Activated naive CD8-positive, alpha-beta T cell treated with anti-CD3 and anti-CD28 coated beads, Interleukin-2, amount 50 U/mL, for 16 hours (primary cell): ENCODE measurements at regions not wholly inside any gene's neighbourhood (a gene's known extent, or its start where the extent isn't known, plus 50 kb on each side); places are given as distances from the start of the nearest gene placed in this dataset.

ENCODE experiments used
- DNase-seq: peaks from one replicate; pipeline ENCODE4 v3.0.0-alpha.2; 2020; ENCODE audit warnings: low read depth, low spot score

DNA sequence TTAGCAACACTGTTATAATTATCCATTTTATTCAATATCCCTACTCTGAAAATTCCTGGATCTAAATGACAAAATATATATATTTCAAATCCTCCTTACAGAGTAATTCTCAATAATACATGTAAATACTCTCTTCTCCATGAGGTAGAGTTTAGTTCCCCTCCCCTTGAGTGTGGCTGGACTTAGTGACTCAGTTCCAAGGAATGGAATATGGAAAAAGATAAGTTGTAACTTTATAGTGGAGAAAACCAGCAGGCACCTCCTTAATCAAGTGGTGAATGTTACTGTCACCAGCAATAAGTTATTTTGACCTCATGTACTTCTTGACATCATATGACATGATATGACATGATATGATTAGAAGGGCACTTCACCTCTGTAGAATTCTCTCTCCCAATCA is 302.0 kb downstream of the RAB28 start:
- DNase-seq = no peak

GRCh38 chr4:13181681-13182080 is 302.5 kb downstream of the RAB28 start:
- DNase-seq = no peak

DNA sequence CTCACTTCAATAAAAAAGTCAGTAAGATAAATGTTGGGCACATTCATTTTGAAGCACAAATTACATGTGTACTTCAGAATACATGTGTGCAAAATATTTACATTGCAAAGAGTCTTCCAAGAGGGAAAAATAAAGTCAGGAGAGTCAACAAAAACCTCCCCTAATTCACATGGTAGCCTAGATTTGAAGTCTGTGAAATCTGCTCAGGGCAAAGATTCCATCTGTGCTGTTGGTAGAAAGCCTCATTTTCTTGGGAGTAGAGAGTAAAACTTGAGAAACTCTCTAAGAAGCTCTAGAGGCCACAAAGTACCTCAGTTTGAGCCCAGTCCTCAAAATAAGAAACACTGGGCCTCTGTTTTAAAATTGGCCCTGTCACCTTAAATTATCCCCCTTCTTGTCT is 303.4 kb downstream of the RAB28 start:
- DNase-seq = no peak

DNA sequence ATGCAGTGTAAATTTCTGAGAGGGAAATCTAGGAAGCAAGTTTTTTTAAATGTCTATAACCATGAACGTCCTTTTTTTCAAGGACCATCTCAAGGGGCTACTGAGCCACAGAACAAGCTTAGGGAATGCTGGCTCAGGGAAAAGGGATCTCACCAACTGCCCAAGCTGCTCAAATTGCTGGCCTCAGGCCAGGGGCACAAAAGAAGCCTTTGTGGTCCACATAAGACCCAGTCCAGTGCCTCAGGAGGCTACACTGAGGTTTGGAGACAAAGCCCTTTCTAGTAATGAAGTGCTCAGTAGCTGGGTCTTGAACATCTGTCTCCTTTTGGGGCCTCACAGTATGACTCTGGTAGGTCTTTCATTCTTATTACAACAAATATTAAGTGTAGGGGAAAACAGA is 305.5 kb downstream of the RAB28 start:
- no peak for DNase-seq

GRCh38 chr4:13176741-13177142 is 307.4 kb downstream of the RAB28 start:
- no peak for DNase-seq

DNA sequence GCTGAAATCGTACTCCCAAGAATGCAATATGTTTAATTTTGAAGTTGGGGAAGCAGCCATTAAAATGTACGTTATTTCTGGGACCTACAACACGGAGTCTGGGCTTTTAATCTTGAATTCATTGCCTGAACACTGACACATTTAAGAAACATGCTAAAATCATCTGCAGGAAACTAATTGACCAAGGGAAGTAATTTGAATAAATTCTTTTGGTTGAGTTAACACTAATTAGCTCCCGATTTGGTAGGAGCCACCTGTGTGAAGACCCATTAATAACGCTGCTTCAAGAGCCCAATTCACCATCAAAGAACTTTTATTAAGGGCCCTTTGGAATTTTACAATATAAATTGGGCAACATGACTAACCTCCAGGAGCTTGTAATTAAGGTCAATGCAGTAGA is 309.2 kb downstream of the RAB28 start:
- no peak for DNase-seq

DNA sequence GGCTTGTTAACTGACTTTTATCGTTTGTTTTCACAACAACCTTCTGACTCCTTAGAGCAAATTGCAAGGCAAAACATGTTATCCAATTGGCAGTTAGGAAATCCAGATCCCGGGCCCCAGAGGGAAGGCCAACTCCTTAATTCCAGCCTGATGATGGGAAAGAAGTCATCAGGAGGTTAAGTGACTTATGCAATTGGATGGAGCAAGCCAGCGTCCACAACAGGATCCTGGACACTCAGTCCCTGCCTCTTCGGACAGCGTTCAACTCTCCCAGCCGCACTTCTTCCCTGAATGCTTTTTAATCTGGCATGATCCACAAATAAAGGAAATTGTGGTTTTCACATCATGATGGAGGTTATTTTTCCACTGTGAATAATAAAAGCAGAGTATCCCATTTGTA is 310.1 kb downstream of the RAB28 start:
- DNase-seq = no peak

DNA sequence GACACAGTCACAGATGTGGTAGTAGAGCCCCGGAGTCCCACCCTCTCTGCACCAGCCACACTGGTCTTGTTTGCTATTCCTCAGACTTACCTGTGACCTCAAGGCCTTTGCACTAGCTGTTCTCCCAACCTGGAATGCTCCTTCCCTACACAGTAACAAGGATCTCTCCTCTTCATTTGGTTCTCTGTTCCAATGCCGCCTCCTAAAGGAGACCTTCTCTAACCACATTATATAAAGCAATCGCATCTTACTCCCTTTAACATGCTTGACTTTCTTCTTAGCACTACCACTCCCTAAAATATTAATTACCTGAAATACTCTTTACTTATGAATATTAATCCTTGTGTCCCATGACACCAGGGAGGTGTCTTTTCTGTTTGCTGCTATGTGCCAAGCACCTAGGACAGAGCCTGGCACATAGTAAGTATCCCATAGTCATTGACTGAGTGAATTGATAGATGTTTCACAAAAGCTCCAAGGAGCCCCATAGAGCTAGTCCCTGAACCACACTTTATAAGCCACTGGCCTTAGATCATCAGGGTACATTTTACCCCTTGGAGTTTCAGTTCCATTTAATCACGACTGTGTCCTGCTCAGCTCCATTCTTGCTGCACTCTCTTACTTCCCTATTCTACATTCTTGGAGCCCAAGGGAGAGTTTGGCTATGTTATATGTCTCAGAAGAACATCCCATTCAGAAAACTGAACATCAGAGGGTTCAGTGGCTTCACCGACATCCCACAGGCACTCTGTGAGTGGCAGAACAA is 312.7 kb downstream of the RAB28 start:
- DNase-seq = no peak

- DNase-seq = no peak
Observed at GRCh38 chr4:13169731-13170525, 314.2 kb downstream of the RAB28 start.

DNA sequence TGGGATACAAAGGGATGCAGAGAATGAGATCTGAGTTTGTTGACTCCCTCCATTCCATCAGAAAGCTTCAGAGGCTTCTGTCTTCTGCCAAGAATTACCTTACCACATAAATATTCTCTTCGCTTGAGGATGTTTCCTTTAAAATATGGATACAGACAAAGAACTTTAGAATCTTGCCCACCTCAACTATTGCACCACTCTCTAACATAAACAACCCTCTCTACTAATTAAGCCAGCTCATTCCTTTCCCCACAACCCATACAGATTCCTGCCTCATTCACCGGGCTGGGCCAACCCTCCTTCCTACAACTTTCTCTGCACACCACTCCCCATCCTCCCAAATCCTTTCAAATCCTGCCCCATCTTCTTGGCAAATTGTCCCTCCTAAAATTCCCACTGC is 315.8 kb downstream of the RAB28 start:
- no peak for DNase-seq

GRCh38 chr4:13166214-13166613 is 317.9 kb downstream of the RAB28 start:
- DNase-seq = no peak

DNA sequence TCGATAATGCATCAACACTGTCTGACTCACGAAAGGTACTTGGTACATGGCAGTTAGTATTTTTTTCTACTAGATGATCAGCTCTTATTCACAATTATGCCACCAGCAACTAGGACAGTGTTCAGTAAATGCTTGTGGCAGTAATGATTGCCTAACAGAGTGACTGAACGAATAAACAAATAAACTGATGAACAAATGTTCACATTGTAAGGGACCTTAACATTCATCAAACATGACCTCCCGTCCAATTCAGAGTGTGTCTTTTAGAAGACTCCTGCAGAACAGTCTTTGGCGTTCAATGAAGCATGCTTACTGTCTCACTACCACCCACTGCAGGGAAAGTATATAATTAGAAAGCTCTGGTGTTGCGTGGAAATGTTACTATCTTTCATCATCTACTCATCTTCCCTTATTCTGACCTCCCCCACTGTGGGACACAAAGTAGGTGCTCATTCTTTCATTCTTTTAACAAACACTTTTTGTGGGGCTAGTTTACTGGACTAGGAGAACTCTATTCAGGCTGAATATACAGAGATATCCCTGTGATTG is 319.3 kb downstream of the RAB28 start:
- DNase-seq = no peak

DNA sequence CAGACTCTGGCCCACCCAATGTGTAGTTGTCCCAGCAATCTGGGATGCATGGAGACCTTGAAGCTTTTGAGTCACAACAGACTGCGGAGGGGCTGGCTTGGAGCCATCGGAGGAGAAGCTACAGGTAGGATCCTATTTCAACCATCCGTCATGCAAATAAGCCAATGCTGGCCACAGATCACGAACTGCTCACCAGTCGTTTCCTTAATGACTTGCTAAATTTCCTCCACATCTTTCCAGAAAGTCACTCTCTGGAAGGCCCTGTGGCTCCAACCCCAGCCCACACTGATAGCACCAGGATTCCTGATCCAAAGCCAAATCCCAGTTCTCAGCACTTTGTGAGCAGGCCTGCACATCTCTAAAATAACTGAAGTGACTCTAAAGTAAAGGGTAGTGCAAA is 321.3 kb downstream of the RAB28 start:
- DNase-seq = no peak

GRCh38 chr4:13160920-13161319 is 323.2 kb downstream of the RAB28 start:
- DNase-seq = no peak

GRCh38 chr4:13159041-13159620 is 325.0 kb downstream of the RAB28 start:
- no peak for DNase-seq

- no peak for DNase-seq
Observed at GRCh38 chr4:13151194-13151593, 332.9 kb downstream of the RAB28 start.

- DNase-seq = no peak
Observed at GRCh38 chr4:13143222-13144070, 340.7 kb downstream of the RAB28 start.

- no peak for DNase-seq
Observed at GRCh38 chr4:13142726-13143125, 341.4 kb downstream of the RAB28 start.

DNA sequence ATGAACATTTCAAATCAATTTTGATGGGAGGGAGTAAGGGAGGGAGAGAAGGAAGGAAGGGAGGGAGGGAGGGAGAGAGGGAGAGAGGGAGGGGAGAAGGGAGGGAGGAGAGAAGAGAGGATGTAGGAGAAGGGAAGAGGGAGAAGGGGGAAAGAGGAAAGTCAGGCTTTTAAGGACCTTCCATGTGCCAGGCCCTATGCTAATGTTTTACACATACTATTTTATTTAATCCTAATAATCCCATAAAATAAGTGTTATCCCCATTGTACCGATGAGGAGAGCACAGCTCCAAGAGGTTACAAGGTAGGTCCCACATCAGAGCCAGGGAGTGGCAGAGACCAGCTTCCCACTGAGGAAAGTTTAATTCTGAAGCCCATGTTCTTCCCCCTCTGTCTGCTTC is 341.9 kb downstream of the RAB28 start:
- no peak for DNase-seq

DNA sequence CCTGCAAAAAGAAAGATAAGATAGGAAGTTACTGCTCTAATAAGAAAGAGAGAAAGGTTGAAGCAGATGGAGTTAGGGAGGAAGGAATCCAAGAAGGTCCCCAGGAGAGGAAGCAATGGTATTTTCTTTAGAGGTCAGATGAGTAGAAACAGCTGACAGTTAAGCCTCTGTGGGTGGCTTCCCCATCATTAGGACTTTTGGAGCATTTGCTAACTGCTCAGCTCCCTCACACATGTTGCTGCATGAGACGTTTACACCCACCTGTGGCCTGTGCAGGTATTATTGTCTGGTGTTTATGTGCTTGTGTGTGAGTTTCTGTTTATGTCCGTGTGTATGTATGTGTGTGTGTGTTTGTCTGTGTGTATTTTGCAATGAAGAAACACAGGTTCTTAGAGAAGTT is 346.8 kb downstream of the RAB28 start:
- DNase-seq = no peak

- no peak for DNase-seq
Observed at GRCh38 chr4:13133700-13134099, 350.4 kb downstream of the RAB28 start.

DNA sequence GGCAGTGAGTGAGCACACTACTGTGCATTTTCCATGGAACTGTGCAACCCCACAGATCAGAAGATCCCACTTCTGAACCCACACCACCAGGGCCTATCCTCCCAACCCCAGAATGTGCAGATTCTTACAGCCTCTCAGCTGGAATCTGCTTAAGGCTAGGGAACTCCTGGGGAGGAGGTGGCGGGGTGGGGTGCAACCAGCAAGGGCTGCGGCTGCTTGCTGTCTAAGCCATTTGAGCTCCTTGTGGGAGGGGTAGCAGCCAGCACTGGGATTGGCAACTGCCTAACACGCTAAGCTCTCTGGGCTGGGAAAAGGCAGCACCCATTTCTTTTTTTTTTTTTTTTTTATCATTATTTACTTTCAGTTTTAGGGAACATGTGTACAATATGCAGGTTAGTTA is 353.3 kb downstream of the RAB28 start:
- DNase-seq = no peak
